ENCODE measurements at regions not wholly inside any gene's neighbourhood (a gene's known extent, or its start where the extent isn't known, plus 50 kb on each side); places are given as distances from the start of the nearest gene placed in this dataset.

- POLR2A ChIA-PET (ENCODE audit: low non-redundant PET) = no interaction called here
- no peaks in the 10 kb centered on the region for H3K4me1 ChIP-seq (ENCODE audit: insufficient read depth, low read length, poor library complexity, severe bottlenecking)
- intact Hi-C loops (cut with micrococcal nuclease; ENCODE audit: unreplicated experiment) = no loop called here
- no peak overlapping the region for H3K4me3 ChIP-seq (ENCODE audit: low read depth, low read length, poor library complexity, severe bottlenecking)
- no TSS peak for BruUV-seq (replicated peaks)
- H3K36me3 ChIP-seq (ENCODE audit: insufficient read depth, low read length, poor library complexity, severe bottlenecking) = no peaks in the 10 kb centered on the region
- no peak for DNase-seq (ENCODE audit: low spot score)
- H3K27ac ChIP-seq (ENCODE audit: low read depth, low read length, poor library complexity, severe bottlenecking) = no peak overlapping the region
- H3K27me3 ChIP-seq (replicated peaks; ENCODE audit: insufficient read depth, low read depth, low read length, poor library complexity) = no peaks in the 10 kb centered on the region
- H3K9me3 ChIP-seq (ENCODE audit: low read depth, low read length, poor library complexity, severe bottlenecking) = no peaks in the 10 kb centered on the region
- no peak for TF ChIP-seq CTCF (conservative IDR thresholded peaks at IDR 0.05; ENCODE audit: low read depth, low read length)
- no peak for TF ChIP-seq EZH2 (IDR thresholded peaks at IDR 0.05; ENCODE audit: borderline replicate concordance, low read depth, low read length, poor library complexity, severe bottlenecking)
- CTCF ChIA-PET = no interaction called here
Measured at GRCh38 chr1:81585371-81585770, 215.4 kb upstream of the ADGRL2 start.

GRCh38 chr1:81584398-81584797 is 216.3 kb upstream of the ADGRL2 start:
- no peak for DNase-seq (ENCODE audit: low spot score)
- ChIA-PET POLR2A (ENCODE audit: low non-redundant PET) (no interaction called here), CTCF (no interaction called here)
- BruUV-seq (replicated peaks) = no TSS peak
- H3K4me3 ChIP-seq (ENCODE audit: low read depth, low read length, poor library complexity, severe bottlenecking) = no peak overlapping the region
- intact Hi-C loops (cut with micrococcal nuclease; ENCODE audit: unreplicated experiment) = no loop called here
- H3K36me3 ChIP-seq (ENCODE audit: insufficient read depth, low read length, poor library complexity, severe bottlenecking) = no peaks in the 10 kb centered on the region
- H3K27me3 ChIP-seq (replicated peaks; ENCODE audit: insufficient read depth, low read depth, low read length, poor library complexity) = no peaks in the 10 kb centered on the region
- no peaks in the 10 kb centered on the region for H3K9me3 ChIP-seq (ENCODE audit: low read depth, low read length, poor library complexity, severe bottlenecking)
- H3K27ac ChIP-seq (ENCODE audit: low read depth, low read length, poor library complexity, severe bottlenecking) = no peak overlapping the region
- H3K4me1 ChIP-seq (ENCODE audit: insufficient read depth, low read length, poor library complexity, severe bottlenecking) = no peaks in the 10 kb centered on the region
- TF ChIP-seq CTCF (conservative IDR thresholded peaks at IDR 0.05; ENCODE audit: low read depth, low read length) (no peak), EZH2 (IDR thresholded peaks at IDR 0.05; ENCODE audit: borderline replicate concordance, low read depth, low read length, poor library complexity, severe bottlenecking) (no peak)

GRCh38 chr1:81583878-81584277 is 216.9 kb upstream of the ADGRL2 start:
- no peaks in the 10 kb centered on the region for H3K9me3 ChIP-seq (ENCODE audit: low read depth, low read length, poor library complexity, severe bottlenecking)

More at GRCh38 chr1:81583878-81584277, 216.9 kb upstream of the ADGRL2 start:
- Histone ChIP-seq H3K27me3 (replicated peaks; ENCODE audit: insufficient read depth, low read depth, low read length, poor library complexity) (no peaks in the 10 kb centered on the region), H3K27ac (ENCODE audit: low read depth, low read length, poor library complexity, severe bottlenecking) (no peak overlapping the region), H3K4me3 (ENCODE audit: low read depth, low read length, poor library complexity, severe bottlenecking) (no peak overlapping the region), H3K4me1 (ENCODE audit: insufficient read depth, low read length, poor library complexity, severe bottlenecking) (no peaks in the 10 kb centered on the region), H3K36me3 (ENCODE audit: insufficient read depth, low read length, poor library complexity, severe bottlenecking) (no peaks in the 10 kb centered on the region)
- POLR2A ChIA-PET (ENCODE audit: low non-redundant PET) = no interaction called here
- DNase-seq (ENCODE audit: low spot score) = no peak
- intact Hi-C loops (cut with micrococcal nuclease; ENCODE audit: unreplicated experiment) = no loop called here
- no TSS peak for BruUV-seq (replicated peaks)
- CTCF ChIA-PET = no interaction called here
- TF ChIP-seq CTCF (conservative IDR thresholded peaks at IDR 0.05; ENCODE audit: low read depth, low read length) (no peak), EZH2 (IDR thresholded peaks at IDR 0.05; ENCODE audit: borderline replicate concordance, low read depth, low read length, poor library complexity, severe bottlenecking) (no peak)

All from A673 (cell line).